Neural crest cell (in vitro differentiated cells): ENCODE measurements at regions not wholly inside any gene's neighbourhood (a gene's known extent, or its start where the extent isn't known, plus 50 kb on each side); places are given as distances from the start of the nearest gene placed in this dataset.
"Not testable (repeated sequence)": the region's sequence is repeated elsewhere in the genome, so short reads cannot be mapped to it uniquely, and the experiment has no call there.

Source experiments
- DNase-seq: peaks from one replicate; pipeline ENCODE4 v3.0.0; 2021; ENCODE audit warnings: low read depth, mixed read lengths, low spot score
- H3K27ac Mint-ChIP-seq: one replicate; pipeline ENCODE4 v1.8.0; 2021; ENCODE audit warnings: mild to moderate bottlenecking, mixed read lengths; ENCODE audit not compliant: unreplicated experiment
- H3K27me3 Mint-ChIP-seq: 2 replicates; pipeline ENCODE4 v1.8.0; 2021; ENCODE audit warnings: low read depth, mild to moderate bottlenecking, mixed read lengths
- H3K36me3 Mint-ChIP-seq: 2 replicates; pipeline ENCODE4 v1.8.0; 2021; ENCODE audit warnings: low read depth, mild to moderate bottlenecking, mixed read lengths
- H3K4me1 Mint-ChIP-seq: 2 replicates; pipeline ENCODE4 v1.8.0; 2021; ENCODE audit warnings: mixed read lengths
- H3K4me3 Mint-ChIP-seq: one replicate; pipeline ENCODE4 v1.8.0; 2021; ENCODE audit warnings: mild to moderate bottlenecking, mixed read lengths
- H3K9me3 Mint-ChIP-seq: 2 replicates; pipeline ENCODE4 v1.8.0; 2021; ENCODE audit warnings: mixed read lengths
- TF ChIP-seq, protein P1 (sequence below): fragments of 200-600 bp; sonication (generic); conservative IDR thresholded peaks from 2 replicates; pipeline ENCODE4 v1.5.0; 2021; ENCODE audit warnings: antibody characterized with exemption, mild to moderate bottlenecking

DNA sequence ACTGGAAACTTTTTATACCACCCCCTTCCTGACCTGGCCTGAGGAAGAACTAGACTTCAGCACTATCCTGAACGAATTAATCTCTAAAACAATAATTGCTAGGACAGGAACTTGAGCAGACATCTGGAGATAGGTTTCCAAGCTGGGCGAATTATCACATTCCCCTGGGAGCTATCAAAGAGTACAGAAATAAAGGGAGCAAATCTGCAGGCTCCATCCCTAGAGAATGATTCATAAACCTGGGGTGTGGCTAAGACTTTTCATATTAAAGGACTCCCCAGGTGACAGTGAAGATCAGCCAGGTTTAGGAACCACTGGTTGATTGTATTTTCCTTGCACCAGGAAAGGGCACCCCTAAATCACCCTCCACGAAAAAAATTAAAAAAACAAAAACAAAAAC lies 105.6 kb upstream of the NOL4 start:
- no peak for DNase-seq
- Mint-ChIP-seq H3K4me1 (no peaks in the 10 kb centered on the region), H3K4me3 (no peak overlapping the region), H3K9me3 (peaks cover 16% of the 10 kb centered on the region), H3K36me3 (peaks cover 12% of the 10 kb centered on the region), H3K27ac (no peak overlapping the region), H3K27me3 (no peaks in the 10 kb centered on the region)
- TF ChIP-seq, protein P1, sequence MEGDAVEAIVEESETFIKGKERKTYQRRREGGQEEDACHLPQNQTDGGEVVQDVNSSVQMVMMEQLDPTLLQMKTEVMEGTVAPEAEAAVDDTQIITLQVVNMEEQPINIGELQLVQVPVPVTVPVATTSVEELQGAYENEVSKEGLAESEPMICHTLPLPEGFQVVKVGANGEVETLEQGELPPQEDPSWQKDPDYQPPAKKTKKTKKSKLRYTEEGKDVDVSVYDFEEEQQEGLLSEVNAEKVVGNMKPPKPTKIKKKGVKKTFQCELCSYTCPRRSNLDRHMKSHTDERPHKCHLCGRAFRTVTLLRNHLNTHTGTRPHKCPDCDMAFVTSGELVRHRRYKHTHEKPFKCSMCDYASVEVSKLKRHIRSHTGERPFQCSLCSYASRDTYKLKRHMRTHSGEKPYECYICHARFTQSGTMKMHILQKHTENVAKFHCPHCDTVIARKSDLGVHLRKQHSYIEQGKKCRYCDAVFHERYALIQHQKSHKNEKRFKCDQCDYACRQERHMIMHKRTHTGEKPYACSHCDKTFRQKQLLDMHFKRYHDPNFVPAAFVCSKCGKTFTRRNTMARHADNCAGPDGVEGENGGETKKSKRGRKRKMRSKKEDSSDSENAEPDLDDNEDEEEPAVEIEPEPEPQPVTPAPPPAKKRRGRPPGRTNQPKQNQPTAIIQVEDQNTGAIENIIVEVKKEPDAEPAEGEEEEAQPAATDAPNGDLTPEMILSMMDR, result no peak

DNA sequence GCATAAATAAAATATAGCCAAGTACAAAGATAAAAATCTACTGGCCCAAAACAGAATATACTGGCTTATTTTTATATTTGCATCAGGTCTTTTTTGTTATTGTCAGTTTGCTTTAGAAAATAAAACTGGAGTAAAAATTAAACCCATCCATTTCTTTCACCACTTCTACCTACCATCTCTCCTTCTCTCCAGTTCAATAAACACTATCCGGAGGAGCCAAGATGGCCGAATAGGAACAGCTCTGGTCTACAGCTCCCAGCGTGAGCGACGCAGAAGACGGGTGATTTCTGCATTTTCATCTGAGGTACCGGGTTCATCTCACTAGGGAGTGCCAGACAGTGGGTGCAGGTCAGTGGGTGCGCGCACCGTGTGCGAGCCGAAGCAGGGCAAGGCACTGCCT lies 106.2 kb upstream of the NOL4 start:
- peaks cover 16% of the 10 kb centered on the region for H3K9me3 Mint-ChIP-seq
- peaks cover 12% of the 10 kb centered on the region for H3K36me3 Mint-ChIP-seq
- not testable (repeated sequence) for DNase-seq, H3K4me1 Mint-ChIP-seq, H3K27me3 Mint-ChIP-seq
- H3K27ac Mint-ChIP-seq, result peak overlapping the region; percentile 43
- peak overlapping the region; percentile 87 for H3K4me3 Mint-ChIP-seq

DNA sequence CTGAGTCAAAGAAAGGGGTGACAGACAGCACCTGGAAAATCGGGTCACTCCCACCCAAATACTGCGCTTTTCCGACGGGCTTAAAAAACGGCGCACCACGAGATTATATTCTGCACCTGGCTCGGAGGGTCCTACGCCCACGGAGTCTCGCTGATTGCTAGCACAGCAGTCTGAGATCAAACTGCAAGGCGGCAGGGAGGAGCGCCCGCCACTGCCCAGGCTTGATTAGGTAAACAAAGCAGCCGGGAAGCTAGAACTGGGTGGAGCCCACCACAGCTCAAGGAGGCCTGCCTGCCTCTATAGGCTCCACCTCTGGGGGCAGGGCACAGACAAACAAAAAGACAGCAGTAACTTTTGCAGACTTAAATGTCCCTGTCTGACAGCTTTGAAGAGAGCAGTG lies 106.6 kb upstream of the NOL4 start:
- Mint-ChIP-seq H3K9me3 (peaks cover 16% of the 10 kb centered on the region), H3K4me3 (peak overlapping the region; percentile 87), H3K27ac (peak overlapping the region; percentile 67), H3K36me3 (peaks cover 12% of the 10 kb centered on the region)
- DNase-seq, H3K27me3 Mint-ChIP-seq, H3K4me1 Mint-ChIP-seq: not testable (repeated sequence)

DNA sequence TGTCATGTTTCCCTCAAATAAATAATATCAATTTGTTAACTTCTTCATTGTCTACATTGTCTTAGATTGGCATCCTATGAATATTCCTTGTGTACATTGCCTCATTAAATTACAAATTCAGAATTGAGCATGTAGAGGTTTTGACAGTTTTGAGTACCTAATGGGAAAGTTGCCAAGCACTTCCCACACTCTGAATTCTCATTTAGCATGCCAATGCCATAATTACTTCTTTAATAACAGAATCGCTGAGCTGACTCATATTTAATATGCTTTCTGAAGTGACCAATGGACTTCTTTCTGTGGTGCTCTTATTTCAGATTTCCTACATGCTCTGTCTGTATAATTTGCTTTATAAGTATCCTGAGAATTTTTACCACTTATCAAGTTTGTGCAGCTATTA lies 114.4 kb upstream of the NOL4 start:
- no peak for DNase-seq
- Mint-ChIP-seq H3K4me3 (no peak overlapping the region), H3K27ac (no peak overlapping the region), H3K9me3 (no peaks in the 10 kb centered on the region), H3K27me3 (no peaks in the 10 kb centered on the region), H3K4me1 (no peaks in the 10 kb centered on the region), H3K36me3 (no peaks in the 10 kb centered on the region)
- TF ChIP-seq, protein P1, result no peak

DNA sequence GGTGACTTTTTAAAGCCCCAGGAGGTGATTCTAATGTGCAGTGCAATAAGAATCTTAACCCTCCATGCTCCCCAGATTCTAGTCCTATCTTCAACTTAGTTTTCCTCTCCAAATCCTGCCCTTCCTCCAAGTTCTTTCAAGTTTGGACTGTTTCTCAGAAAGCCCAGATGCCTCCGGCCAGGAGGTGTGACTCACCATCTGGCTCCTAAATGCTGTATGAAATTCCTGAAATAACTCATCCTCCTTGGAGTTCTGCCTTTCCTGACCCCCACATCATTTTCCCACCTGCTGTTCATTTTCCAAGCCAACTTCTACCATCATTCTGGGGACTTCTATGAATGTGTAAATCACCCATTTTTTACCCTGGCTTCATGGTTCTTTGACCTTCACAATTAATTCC lies 118.2 kb upstream of the NOL4 start:
- Mint-ChIP-seq H3K9me3 (no peaks in the 10 kb centered on the region), H3K4me1 (no peaks in the 10 kb centered on the region), H3K27ac (no peak overlapping the region), H3K4me3 (no peak overlapping the region), H3K27me3 (no peaks in the 10 kb centered on the region), H3K36me3 (no peaks in the 10 kb centered on the region)
- DNase-seq, result no peak
- TF ChIP-seq, protein P1, result no peak

DNA sequence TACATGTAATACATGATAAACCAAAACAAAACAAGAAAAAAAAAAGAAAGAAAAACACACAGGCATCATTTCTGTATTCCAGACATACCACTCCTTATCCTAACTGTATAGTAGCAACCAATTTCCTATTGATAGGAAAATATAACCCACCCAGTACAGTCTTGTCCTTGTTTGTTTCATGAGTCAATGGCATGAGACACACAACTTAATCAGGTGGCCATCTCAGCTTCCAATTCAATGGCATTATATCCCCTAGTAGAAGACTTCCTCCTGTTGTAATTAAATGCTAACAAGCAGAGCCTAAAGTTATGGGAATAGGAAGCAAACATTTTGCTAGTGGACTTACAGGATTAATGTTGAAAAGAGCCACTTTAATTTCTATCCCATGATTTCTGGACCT lies 121.0 kb upstream of the NOL4 start:
- Mint-ChIP-seq H3K4me1 (no peaks in the 10 kb centered on the region), H3K27me3 (peaks cover 2% of the 10 kb centered on the region), H3K36me3 (no peaks in the 10 kb centered on the region), H3K4me3 (no peak overlapping the region), H3K9me3 (no peaks in the 10 kb centered on the region), H3K27ac (no peak overlapping the region)
- no peak for DNase-seq
- TF ChIP-seq, protein P1, result no peak

DNA sequence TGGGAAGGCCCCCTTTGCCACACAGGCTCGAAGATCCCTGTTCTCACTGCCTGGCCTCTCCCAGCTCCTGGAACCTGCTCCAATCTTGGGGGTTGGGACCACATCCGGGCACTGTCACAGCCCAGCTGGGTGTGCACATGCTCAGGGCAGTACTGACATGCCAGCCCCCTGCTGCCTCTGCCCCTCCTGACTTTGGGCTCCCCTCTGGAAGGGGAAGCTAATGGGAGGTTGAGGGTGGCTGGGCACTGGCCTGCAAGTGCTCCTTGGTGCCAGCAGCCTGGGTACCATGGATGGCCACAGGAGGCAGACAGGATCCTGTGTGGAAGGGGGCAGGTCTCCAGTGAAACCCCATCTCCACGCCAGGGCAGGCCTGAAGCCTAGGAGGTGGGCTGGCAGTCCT lies 126.1 kb upstream of the NOL4 start:
- Mint-ChIP-seq H3K4me3 (no peak overlapping the region), H3K27ac (no peak overlapping the region), H3K9me3 (no peaks in the 10 kb centered on the region), H3K4me1 (no peaks in the 10 kb centered on the region), H3K36me3 (no peaks in the 10 kb centered on the region), H3K27me3 (peaks cover 2% of the 10 kb centered on the region)
- TF ChIP-seq, protein P1, result no peak
- no peak for DNase-seq
